Skeletal muscle tissue (tissue), 3 donors: ENCODE measurements at regions not wholly inside any gene's neighbourhood (a gene's known extent, or its start where the extent isn't known, plus 50 kb on each side); places are given as distances from the start of the nearest gene placed in this dataset.

ENCODE experiments used
- H3K27ac ChIP-seq: one replicate; pipeline ENCODE4 v1.7.0; 2013; ENCODE audit warnings: mild to moderate bottlenecking, low read depth, low read length, inconsistent platforms
- H3K27me3 ChIP-seq, 3 donors: one replicate each; pipeline ENCODE4 v1.7.0; 2013; ENCODE audit warnings: low read length in 3 of 3; ENCODE audit not compliant: control insufficient read depth in 3 of 3, insufficient read depth in 3 of 3
- H3K36me3 ChIP-seq, 3 donors: one replicate each; pipeline ENCODE4 v1.7.0; 2013; ENCODE audit warnings: low read length in 3 of 3; ENCODE audit not compliant: control insufficient read depth in 3 of 3, insufficient read depth in 3 of 3
- H3K4me1 ChIP-seq, 3 donors: one replicate each; pipeline ENCODE4 v1.7.0; 2013; ENCODE audit warnings: low read length in 3 of 3, mild to moderate bottlenecking in 3 of 3; ENCODE audit not compliant: control insufficient read depth in 3 of 3, insufficient read depth in 3 of 3
- H3K4me3 ChIP-seq, 3 donors: one replicate each; pipeline ENCODE4 v1.7.0; 2013; ENCODE audit warnings: low read length in 3 of 3
- H3K9ac ChIP-seq, 3 donors: one replicate each; pipeline ENCODE4 v1.7.0; 2013; ENCODE audit warnings: low read length in 3 of 3, mild to moderate bottlenecking in 3 of 3, moderate library complexity in 2 of 3, low read depth in 1 of 3
- H3K9me3 ChIP-seq, 3 donors: one replicate each; pipeline ENCODE4 v1.7.0; 2013; ENCODE audit warnings: low read length in 3 of 3; ENCODE audit not compliant: control insufficient read depth in 3 of 3
- donor health status: Osteomylitis.

GRCh38 chr2:129460299-129461198, 518.9 kb upstream of the RAB6C start:
- Histone ChIP-seq H3K9me3 (peaks cover 0 to 2% (median 0%) of the 10 kb centered on the region in 3 donors), H3K36me3 (no peaks in the 10 kb centered on the region), H3K4me1 (no peaks in the 10 kb centered on the region), H3K4me3 (no peak overlapping the region), H3K9ac (no peak overlapping the region), H3K27me3 (peaks cover 0 to 2% (median 0%) of the 10 kb centered on the region in 3 donors), H3K27ac (no peak overlapping the region)

- no peaks in the 10 kb centered on the region for H3K4me1 ChIP-seq
- no peak overlapping the region for H3K9ac ChIP-seq
- H3K36me3 ChIP-seq = no peaks in the 10 kb centered on the region
- H3K27ac ChIP-seq = no peak overlapping the region
- no peak overlapping the region for H3K4me3 ChIP-seq
- H3K9me3 ChIP-seq = peaks cover 0 to 2% (median 0%) of the 10 kb centered on the region in 3 donors
- peaks cover 0 to 2% (median 0%) of the 10 kb centered on the region in 3 donors for H3K27me3 ChIP-seq
These were observed 517.1 kb upstream of the RAB6C start for GRCh38 chr2:129462349-129462748.

GRCh38 chr2:129462967-129463366, 516.5 kb upstream of the RAB6C start:
- H3K4me1 ChIP-seq = no peaks in the 10 kb centered on the region
- H3K36me3 ChIP-seq = no peaks in the 10 kb centered on the region
- H3K9me3 ChIP-seq = peaks cover 0 to 2% (median 0%) of the 10 kb centered on the region in 3 donors
- H3K27ac ChIP-seq = no peak overlapping the region
- no peak overlapping the region for H3K9ac ChIP-seq
- H3K27me3 ChIP-seq = peaks cover 0 to 2% (median 0%) of the 10 kb centered on the region in 3 donors
- no peak overlapping the region for H3K4me3 ChIP-seq

GRCh38 chr2:129464036-129464435, 515.4 kb upstream of the RAB6C start:
- H3K27ac ChIP-seq = no peak overlapping the region
- H3K4me1 ChIP-seq = no peaks in the 10 kb centered on the region
- no peaks in the 10 kb centered on the region for H3K36me3 ChIP-seq
- H3K4me3 ChIP-seq = no peak overlapping the region
- peaks cover 0 to 2% (median 0%) of the 10 kb centered on the region in 3 donors for H3K27me3 ChIP-seq
- H3K9ac ChIP-seq = no peak overlapping the region
- peaks cover 0 to 2% (median 0%) of the 10 kb centered on the region in 3 donors for H3K9me3 ChIP-seq

GRCh38 chr2:129464631-129465030, 514.8 kb upstream of the RAB6C start:
- H3K9ac ChIP-seq = no peak overlapping the region
- peaks cover 0 to 2% (median 0%) of the 10 kb centered on the region in 3 donors for H3K9me3 ChIP-seq
- H3K4me3 ChIP-seq = no peak overlapping the region
- no peaks in the 10 kb centered on the region for H3K4me1 ChIP-seq
- H3K27ac ChIP-seq = no peak overlapping the region
- peaks cover 0 to under 1% (median 0%) of the 10 kb centered on the region in 3 donors for H3K27me3 ChIP-seq
- no peaks in the 10 kb centered on the region for H3K36me3 ChIP-seq

- Histone ChIP-seq H3K4me3 (no peak overlapping the region), H3K9me3 (peaks cover 0 to 2% (median 0%) of the 10 kb centered on the region in 3 donors), H3K4me1 (no peaks in the 10 kb centered on the region), H3K27ac (no peak overlapping the region), H3K36me3 (no peaks in the 10 kb centered on the region), H3K27me3 (no peaks in the 10 kb centered on the region), H3K9ac (no peak overlapping the region)
These were observed 514.4 kb upstream of the RAB6C start for GRCh38 chr2:129465045-129465444.

- H3K4me1 ChIP-seq = no peaks in the 10 kb centered on the region
- H3K9me3 ChIP-seq = peaks cover 0 to 2% (median 0%) of the 10 kb centered on the region in 3 donors
- no peak overlapping the region for H3K27ac ChIP-seq
- no peaks in the 10 kb centered on the region for H3K27me3 ChIP-seq
- H3K9ac ChIP-seq = no peak overlapping the region
- no peak overlapping the region for H3K4me3 ChIP-seq
- no peaks in the 10 kb centered on the region for H3K36me3 ChIP-seq
These were observed 513.1 kb upstream of the RAB6C start for GRCh38 chr2:129466389-129466788.

- no peaks in the 10 kb centered on the region for H3K4me1 ChIP-seq
- H3K9ac ChIP-seq = no peak overlapping the region
- no peaks in the 10 kb centered on the region for H3K27me3 ChIP-seq
- no peaks in the 10 kb centered on the region for H3K36me3 ChIP-seq
- H3K4me3 ChIP-seq = no peak overlapping the region
- no peak overlapping the region for H3K27ac ChIP-seq
- peaks cover 0 to 2% (median 0%) of the 10 kb centered on the region in 3 donors for H3K9me3 ChIP-seq
These were observed 512.3 kb upstream of the RAB6C start for GRCh38 chr2:129467012-129467779.

GRCh38 chr2:129467941-129468340, 511.5 kb upstream of the RAB6C start:
- Histone ChIP-seq H3K27me3 (no peaks in the 10 kb centered on the region), H3K36me3 (no peaks in the 10 kb centered on the region), H3K9ac (no peak overlapping the region), H3K27ac (no peak overlapping the region), H3K9me3 (peaks cover 0 to 2% (median 0%) of the 10 kb centered on the region in 3 donors), H3K4me1 (no peaks in the 10 kb centered on the region), H3K4me3 (no peak overlapping the region)

- no peak overlapping the region for H3K4me3 ChIP-seq
- no peaks in the 10 kb centered on the region for H3K36me3 ChIP-seq
- no peaks in the 10 kb centered on the region for H3K4me1 ChIP-seq
- H3K27ac ChIP-seq = no peak overlapping the region
- H3K9me3 ChIP-seq = peaks cover 0 to 2% (median 0%) of the 10 kb centered on the region in 3 donors
- no peak overlapping the region for H3K9ac ChIP-seq
- no peaks in the 10 kb centered on the region for H3K27me3 ChIP-seq
These were observed 510.6 kb upstream of the RAB6C start for GRCh38 chr2:129468879-129469278.
